Neutrophil (primary cell): ENCODE measurements at regions not wholly inside any gene's neighbourhood (a gene's known extent, or its start where the extent isn't known, plus 50 kb on each side); places are given as distances from the start of the nearest gene placed in this dataset.
"Not testable (repeated sequence)": the region's sequence is repeated elsewhere in the genome, so short reads cannot be mapped to it uniquely, and the experiment has no call there.

Experiments
- H3K27ac ChIP-seq: fragments of 200-600 bp; sonication (generic); 2 replicates; pipeline ENCODE4 v1.5.1; 2016; ENCODE audit warnings: mild to moderate bottlenecking, moderate library complexity
- H3K27me3 ChIP-seq: fragments of 200-600 bp; sonication (generic); 2 replicates; pipeline ENCODE4 v1.6.0; 2016; ENCODE audit warnings: mild to moderate bottlenecking
- H3K36me3 ChIP-seq: fragments of 200-600 bp; sonication (generic); 2 replicates; pipeline ENCODE4 v1.5.1; 2017
- H3K4me1 ChIP-seq, 2 experiments: fragments of 200-600 bp in 1 of 2; sonication (generic) in 1 of 2; 1 replicate in 1 of 2; 2 replicates in 1 of 2; pipeline versions ENCODE4 v1.5.1 to v1.6.1; 2013 to 2016; ENCODE audit warnings: low read depth in 1 of 2, low read length in 1 of 2, mild to moderate bottlenecking in 1 of 2, moderate library complexity in 1 of 2; ENCODE audit not compliant: control insufficient read depth in 1 of 2, insufficient read depth in 1 of 2
- H3K4me3 ChIP-seq, 2 experiments: fragments of 200-600 bp in 1 of 2; sonication (generic) in 1 of 2; 1 replicate in 1 of 2; 2 replicates in 1 of 2; pipeline ENCODE4 v1.5.1; 2013 to 2016; ENCODE audit warnings: low read depth in 1 of 2, low read length in 1 of 2, mild to moderate bottlenecking in 1 of 2, moderate library complexity in 1 of 2
- H3K9me3 ChIP-seq: fragments of 200-600 bp; sonication (generic); 2 replicates; pipeline ENCODE4 v1.5.1; 2016
- CTCF ChIP-seq: fragments of 200-600 bp; sonication (generic); IDR thresholded peaks from 2 replicates; pipeline ENCODE4 v1.5.1; 2016; ENCODE audit warnings: antibody characterized with exemption

- TF ChIP-seq CTCF: no peak
- H3K27me3 ChIP-seq: no peaks in the 10 kb centered on the region
- H3K4me3 ChIP-seq: no peak overlapping the region
- no peaks in the 10 kb centered on the region for H3K36me3 ChIP-seq
- H3K9me3 ChIP-seq: no peaks in the 10 kb centered on the region
- peaks cover 0 to 4% of the 10 kb centered on the region in 2 experiments for H3K4me1 ChIP-seq
- H3K27ac ChIP-seq: no peak overlapping the region
Measured at GRCh38 chr17:14427900-14428647, 127.2 kb downstream of the HS3ST3B1 start.

GRCh38 chr17:14423156-14423555 lies 122.3 kb downstream of the HS3ST3B1 start:
- not testable (repeated sequence) for H3K4me1 ChIP-seq, H3K36me3 ChIP-seq, H3K27ac ChIP-seq, H3K4me3 ChIP-seq, H3K27me3 ChIP-seq, H3K9me3 ChIP-seq

GRCh38 chr17:14417336-14417735 lies 116.5 kb downstream of the HS3ST3B1 start:
- no peak for TF ChIP-seq CTCF
- Histone ChIP-seq H3K27me3 (no peaks in the 10 kb centered on the region), H3K27ac (no peak overlapping the region), H3K4me3 (no peak overlapping the region), H3K36me3 (no peaks in the 10 kb centered on the region), H3K4me1 (no peaks in the 10 kb centered on the region), H3K9me3 (no peaks in the 10 kb centered on the region)

- H3K9me3 ChIP-seq: no peaks in the 10 kb centered on the region
- TF ChIP-seq CTCF: no peak
- no peaks in the 10 kb centered on the region for H3K36me3 ChIP-seq
- no peak overlapping the region for H3K4me3 ChIP-seq
- no peaks in the 10 kb centered on the region for H3K4me1 ChIP-seq
- H3K27ac ChIP-seq: no peak overlapping the region
- H3K27me3 ChIP-seq: no peaks in the 10 kb centered on the region
Measured at GRCh38 chr17:14409292-14409691, 108.4 kb downstream of the HS3ST3B1 start.

GRCh38 chr17:14407541-14407940 lies 106.7 kb downstream of the HS3ST3B1 start:
- Histone ChIP-seq H3K9me3 (no peaks in the 10 kb centered on the region), H3K4me1 (no peaks in the 10 kb centered on the region), H3K27ac (no peak overlapping the region), H3K4me3 (no peak overlapping the region), H3K36me3 (no peaks in the 10 kb centered on the region), H3K27me3 (no peaks in the 10 kb centered on the region)
- TF ChIP-seq CTCF: no peak

- no peak for TF ChIP-seq CTCF
- Histone ChIP-seq H3K4me1 (no peaks in the 10 kb centered on the region), H3K4me3 (no peak overlapping the region), H3K27ac (no peak overlapping the region), H3K27me3 (no peaks in the 10 kb centered on the region), H3K9me3 (no peaks in the 10 kb centered on the region), H3K36me3 (no peaks in the 10 kb centered on the region)
Measured at GRCh38 chr17:14405189-14405588, 104.3 kb downstream of the HS3ST3B1 start.
